Hepatocyte (in vitro differentiated cells): ENCODE measurements at regions not wholly inside any gene's neighbourhood (a gene's known extent, or its start where the extent isn't known, plus 50 kb on each side); places are given as distances from the start of the nearest gene placed in this dataset.
A peak's percentile ranks its signal among the peaks of the same experiment; 100 is the strongest.

Source experiments
- DNase-seq: peaks from one replicate; pipeline ENCODE4 v3.0.0-alpha.2; 2016; ENCODE audit warnings: low spot score
- H2AFZ ChIP-seq: fragments of 200-600 bp; sonication (generic); 2 replicates; pipeline ENCODE4 v1.6.0; 2016; ENCODE audit warnings: antibody characterized with exemption, mild to moderate bottlenecking
- H3K27ac ChIP-seq: fragments of 200-600 bp; sonication (generic); 2 replicates; pipeline ENCODE4 v1.5.1; 2016; ENCODE audit warnings: mild to moderate bottlenecking
- H3K27me3 ChIP-seq: fragments of 200-600 bp; sonication (generic); 2 replicates; pipeline ENCODE4 v1.6.1; 2016
- H3K36me3 ChIP-seq: fragments of 200-600 bp; sonication (generic); replicated peaks from 2 replicates; pipeline ENCODE4 v1.5.1; 2016; ENCODE audit warnings: low read depth; ENCODE audit not compliant: insufficient read depth
- H3K4me1 ChIP-seq: fragments of 200-600 bp; sonication (generic); 2 replicates; pipeline ENCODE4 v1.5.1; 2016; ENCODE audit warnings: mild to moderate bottlenecking, moderate library complexity; ENCODE audit not compliant: insufficient read depth
- H3K4me2 ChIP-seq: fragments of 200-600 bp; sonication (generic); 2 replicates; pipeline ENCODE4 v1.6.0; 2016
- H3K4me3 ChIP-seq: fragments of 200-600 bp; sonication (generic); 2 replicates; pipeline ENCODE4 v1.5.1; 2016; ENCODE audit warnings: mild to moderate bottlenecking
- H3K79me2 ChIP-seq: fragments of 200-600 bp; sonication (generic); 2 replicates; pipeline ENCODE4 v1.6.0; 2017; ENCODE audit warnings: mild to moderate bottlenecking
- H3K9me2 ChIP-seq: fragments of 200-600 bp; sonication (generic); replicated peaks from 2 replicates; pipeline ENCODE4 v1.6.0; 2017; ENCODE audit warnings: mild to moderate bottlenecking; ENCODE audit not compliant: insufficient read depth
- H3K9me3 ChIP-seq: fragments of 200-600 bp; sonication (generic); 2 replicates; pipeline ENCODE4 v1.5.1; 2016; ENCODE audit warnings: low read depth, mild to moderate bottlenecking
- H4K20me1 ChIP-seq: fragments of 200-600 bp; sonication (generic); 2 replicates; pipeline ENCODE4 v1.6.0; 2016; ENCODE audit warnings: mild to moderate bottlenecking; ENCODE audit not compliant: insufficient read depth, poor library complexity, severe bottlenecking
- CTCF ChIP-seq: fragments of 200-600 bp; sonication (generic); IDR thresholded peaks from 2 replicates; pipeline ENCODE4 v1.5.1; 2016; ENCODE audit warnings: antibody characterized with exemption, mild to moderate bottlenecking; ENCODE audit not compliant: poor library complexity
- EZH2 ChIP-seq: fragments of 200-600 bp; sonication (generic); IDR thresholded peaks from 2 replicates; pipeline ENCODE4 v1.6.1; 2016; ENCODE audit warnings: antibody characterized with exemption, mild to moderate bottlenecking, borderline replicate concordance
- EZH2phosphoT487 ChIP-seq: fragments of 200-600 bp; sonication (generic); IDR thresholded peaks from one replicate; pipeline ENCODE4 v1.6.1; 2018; ENCODE audit warnings: antibody characterized with exemption, mild to moderate bottlenecking, low read depth, moderate library complexity; ENCODE audit not compliant: unreplicated experiment, severe bottlenecking
- WGBS: methylation state at CpG from one replicate; pipeline ENCODE4 v1.1.6; 2016; ENCODE audit warnings: low lambda C conversion rate; ENCODE audit errors: missing lambda C conversion rate; 5-methylcytosine and 5-hydroxymethylcytosine counted together

GRCh38 chr2:7672027-7672684, 754.9 kb downstream of the RNF144A start:
- TF ChIP-seq EZH2 (no peak), EZH2phosphoT487 (no peak), CTCF (peak; percentile 65)
- Histone ChIP-seq H3K36me3 (no peaks in the 10 kb centered on the region), H3K4me2 (no peak overlapping the region), H3K9me2 (no peaks in the 10 kb centered on the region), H3K27me3 (no peaks in the 10 kb centered on the region), H3K79me2 (no peaks in the 10 kb centered on the region), H3K9me3 (no peaks in the 10 kb centered on the region), H3K4me1 (peaks cover 6% of the 10 kb centered on the region), H3K27ac (no peak overlapping the region), H4K20me1 (no peaks in the 10 kb centered on the region), H2AFZ (no peak overlapping the region), H3K4me3 (no peak overlapping the region)
- WGBS = 79% methylated on average over 8 of the region's 8 CpGs
- peak; percentile 61 for DNase-seq

- peak; percentile 36 for DNase-seq
- Histone ChIP-seq H3K4me3 (no peak overlapping the region), H3K9me2 (no peaks in the 10 kb centered on the region), H3K79me2 (no peaks in the 10 kb centered on the region), H4K20me1 (no peaks in the 10 kb centered on the region), H2AFZ (no peak overlapping the region), H3K4me1 (peaks cover 6% of the 10 kb centered on the region), H3K9me3 (no peaks in the 10 kb centered on the region), H3K4me2 (no peak overlapping the region), H3K36me3 (no peaks in the 10 kb centered on the region), H3K27me3 (no peaks in the 10 kb centered on the region), H3K27ac (no peak overlapping the region)
- TF ChIP-seq CTCF = no peak
- no peak for TF ChIP-seq EZH2
- TF ChIP-seq EZH2phosphoT487 = no peak
- WGBS = 83% methylated on average over 5 of the region's 5 CpGs
Observed at GRCh38 chr2:7672685-7673071, 755.5 kb downstream of the RNF144A start.

GRCh38 chr2:7673101-7673500, 755.9 kb downstream of the RNF144A start:
- no peaks in the 10 kb centered on the region for H3K9me2 ChIP-seq
- no peaks in the 10 kb centered on the region for H3K27me3 ChIP-seq
- H3K4me2 ChIP-seq = no peak overlapping the region
- TF ChIP-seq CTCF (no peak), EZH2phosphoT487 (no peak), EZH2 (no peak)
- H3K27ac ChIP-seq = no peak overlapping the region
- 88% methylated on average over 5 of the region's 5 CpGs for WGBS
- no peak overlapping the region for H3K4me3 ChIP-seq
- no peaks in the 10 kb centered on the region for H4K20me1 ChIP-seq
- H3K79me2 ChIP-seq = no peaks in the 10 kb centered on the region
- H2AFZ ChIP-seq = no peak overlapping the region
- peaks cover 6% of the 10 kb centered on the region for H3K4me1 ChIP-seq
- DNase-seq = no peak
- no peaks in the 10 kb centered on the region for H3K36me3 ChIP-seq
- H3K9me3 ChIP-seq = no peaks in the 10 kb centered on the region

GRCh38 chr2:7673853-7674252, 756.6 kb downstream of the RNF144A start:
- Histone ChIP-seq H2AFZ (no peak overlapping the region), H3K36me3 (no peaks in the 10 kb centered on the region), H3K79me2 (no peaks in the 10 kb centered on the region), H3K4me3 (no peak overlapping the region), H3K9me2 (no peaks in the 10 kb centered on the region), H3K4me1 (peaks cover 6% of the 10 kb centered on the region), H4K20me1 (no peaks in the 10 kb centered on the region), H3K27me3 (no peaks in the 10 kb centered on the region), H3K4me2 (no peak overlapping the region), H3K9me3 (no peaks in the 10 kb centered on the region), H3K27ac (no peak overlapping the region)
- WGBS = 95% methylated on average over 2 of the region's 2 CpGs
- no peak for DNase-seq
- TF ChIP-seq EZH2 (no peak), CTCF (no peak), EZH2phosphoT487 (no peak)
